Heart right ventricle (tissue), 16 donors: ENCODE measurements at regions not wholly inside any gene's neighbourhood (a gene's known extent, or its start where the extent isn't known, plus 50 kb on each side); places are given as distances from the start of the nearest gene placed in this dataset.

ENCODE experiments used
- ATAC-seq, 8 donors: fragments of 200-7000 bp; cut with Tn5 transposase; one replicate each; pipeline ENCODE4 v1.9.1; 2020; ENCODE audit warnings: mild to moderate bottlenecking in 8 of 8, moderate library complexity in 8 of 8, moderate number of reproducible peaks in 1 of 8
- DNase-seq, 2 donors: peaks; one replicate each; pipeline ENCODE4 v3.0.0-alpha.2; 2020
- H3K27ac ChIP-seq, 10 donors: fragments of 200-600 bp; sonication (generic) in 2 of 10; one replicate each; pipeline versions ENCODE4 v1.5.0 to v1.8.0; 2020 to 2022; ENCODE audit warnings: mild to moderate bottlenecking in 3 of 10
- H3K27me3 ChIP-seq, 7 donors: fragments of 200-600 bp; one replicate each; pipeline ENCODE4 v1.8.0; 2021 to 2022; ENCODE audit warnings: mild to moderate bottlenecking in 2 of 7
- H3K36me3 ChIP-seq, 9 donors: fragments of 200-600 bp; sonication (generic) in 1 of 9; one replicate each; pipeline versions ENCODE4 v1.5.0 to v1.8.0; 2020 to 2022; ENCODE audit warnings: mild to moderate bottlenecking in 2 of 9
- H3K4me1 ChIP-seq, 9 donors: fragments of 200-600 bp; sonication (generic) in 1 of 9; one replicate each; pipeline versions ENCODE4 v1.5.0 to v1.8.0; 2020 to 2022; ENCODE audit warnings: mild to moderate bottlenecking in 4 of 9
- H3K4me3 ChIP-seq, 10 donors: fragments of 200-600 bp; sonication (generic) in 2 of 10; one replicate each; pipeline versions ENCODE4 v1.5.0 to v1.8.0; 2020 to 2022; ENCODE audit warnings: mild to moderate bottlenecking in 7 of 10, moderate library complexity in 2 of 10
- H3K9me3 ChIP-seq, 11 donors: fragments of 200-600 bp in 10 of 11; sonication (generic) in 2 of 11; one replicate each; pipeline versions ENCODE4 v1.5.0 to v1.8.0; 2013 to 2022; ENCODE audit warnings: mild to moderate bottlenecking in 2 of 11, control low read depth in 1 of 11, moderate library complexity in 1 of 11
- whole genome bisulfite sequencing, 2 donors: extraction: QIAGEN DNeasy Blood & Tissue Kit; methylation state at CpG; one replicate each; pipeline ENCODE4 v1.1.7; 2013; ENCODE audit warnings: inconsistent platforms in 1 of 2; 5-methylcytosine and 5-hydroxymethylcytosine counted together
- intact Hi-C, 10 donors: fragments of 100-400 bp; cut with DNase I; formaldehyde crosslinking; loops; one replicate each; pipeline versions ENCODE4 v1.11.1 to v1.14.2; 2022
- TF ChIP-seq, protein P1 (sequence below), 9 donors: fragments of 200-600 bp; sonication (generic) in 2 of 9; IDR thresholded peaks; one replicate each; pipeline versions ENCODE4 v1.5.0 to v1.8.0; 2021 to 2022; ENCODE audit warnings: antibody characterized with exemption in 9 of 9, mild to moderate bottlenecking in 5 of 9, moderate library complexity in 1 of 9
- donor health status: Arrhythmogenic right ventricular cardiomyopathy.
- donor health status: ischemic (EF 13 %, LVEDD 7.1; RV severe dilation, severe dysfunction).
- donor health status: healthy with polysubstance abuse.
- donor health status: DM: no; HTN: yes; CAD: no.
- donor health status: DM: no; HTN: no; CAD: no.
- donor health status: ischemic (EF 25% LVEDD 6.9; RV normal size, moderate dysfunction).
- donor health status: ischemic (EF 25% LVEDD 5.7; RV mildly dilated, moderate dysfunction).
- donor health status: healthy.
- donor health status: DM: yes; HTN: yes; CAD: no.
- donor health status: Ischemic cardiomyopathy.
- donor health status: ischemic (EF 35%, LVEDD 5.7; RV mildly dilated, moderate dysfunction).
- donor health status: nonischemic (EF 11% LVEDD 7.7; RV severe dilation, severe dysfunction).
- donor health status: DM: yes; HTN: yes; CAD: no.
- donor health status: PGD.
- donor health status: ischemic (EF 29% LVEDD 5.4; RV normal size, mild dysfunction).
- donor health status: nonischemic (EF 23%, LVEDD 6.1; RV moderate dilation, normal function).

DNA sequence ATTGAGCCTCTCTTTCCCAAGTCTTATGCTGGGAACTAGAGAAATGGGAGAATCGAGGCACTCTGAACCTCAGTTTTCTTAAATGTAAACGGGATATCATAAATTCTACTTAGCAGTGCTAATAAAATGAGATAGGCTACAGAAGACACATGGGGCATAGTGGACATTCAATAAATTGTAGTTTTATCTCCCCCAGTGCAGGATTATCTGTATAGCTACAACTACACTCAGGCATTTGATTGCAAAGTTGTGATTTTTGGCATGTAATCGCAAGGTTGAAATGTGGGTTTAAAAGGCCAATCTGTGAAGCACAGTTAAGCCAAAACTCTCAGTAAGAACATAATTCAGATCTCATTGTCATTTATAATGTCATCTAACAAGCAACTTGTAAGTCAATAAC lies 413.7 kb upstream of the LMCD1 start:
- intact Hi-C loops, result no loop called here
- TF ChIP-seq, protein P1, sequence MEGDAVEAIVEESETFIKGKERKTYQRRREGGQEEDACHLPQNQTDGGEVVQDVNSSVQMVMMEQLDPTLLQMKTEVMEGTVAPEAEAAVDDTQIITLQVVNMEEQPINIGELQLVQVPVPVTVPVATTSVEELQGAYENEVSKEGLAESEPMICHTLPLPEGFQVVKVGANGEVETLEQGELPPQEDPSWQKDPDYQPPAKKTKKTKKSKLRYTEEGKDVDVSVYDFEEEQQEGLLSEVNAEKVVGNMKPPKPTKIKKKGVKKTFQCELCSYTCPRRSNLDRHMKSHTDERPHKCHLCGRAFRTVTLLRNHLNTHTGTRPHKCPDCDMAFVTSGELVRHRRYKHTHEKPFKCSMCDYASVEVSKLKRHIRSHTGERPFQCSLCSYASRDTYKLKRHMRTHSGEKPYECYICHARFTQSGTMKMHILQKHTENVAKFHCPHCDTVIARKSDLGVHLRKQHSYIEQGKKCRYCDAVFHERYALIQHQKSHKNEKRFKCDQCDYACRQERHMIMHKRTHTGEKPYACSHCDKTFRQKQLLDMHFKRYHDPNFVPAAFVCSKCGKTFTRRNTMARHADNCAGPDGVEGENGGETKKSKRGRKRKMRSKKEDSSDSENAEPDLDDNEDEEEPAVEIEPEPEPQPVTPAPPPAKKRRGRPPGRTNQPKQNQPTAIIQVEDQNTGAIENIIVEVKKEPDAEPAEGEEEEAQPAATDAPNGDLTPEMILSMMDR (IDR thresholded peaks at IDR 0.05), result no peak
- ATAC-seq (no peak), DNase-seq (no peak)
- Histone ChIP-seq H3K4me1 (no peaks in the 10 kb centered on the region), H3K36me3 (no peaks in the 10 kb centered on the region), H3K9me3 (peaks cover 0 to 4% (median 0%) of the 10 kb centered on the region in 11 donors), H3K27me3 (no peaks in the 10 kb centered on the region), H3K4me3 (no peak overlapping the region), H3K27ac (no peak overlapping the region)
- 77 to 79% methylated on average over 3 of the region's 3 CpGs for WGBS, 2 donors

DNA sequence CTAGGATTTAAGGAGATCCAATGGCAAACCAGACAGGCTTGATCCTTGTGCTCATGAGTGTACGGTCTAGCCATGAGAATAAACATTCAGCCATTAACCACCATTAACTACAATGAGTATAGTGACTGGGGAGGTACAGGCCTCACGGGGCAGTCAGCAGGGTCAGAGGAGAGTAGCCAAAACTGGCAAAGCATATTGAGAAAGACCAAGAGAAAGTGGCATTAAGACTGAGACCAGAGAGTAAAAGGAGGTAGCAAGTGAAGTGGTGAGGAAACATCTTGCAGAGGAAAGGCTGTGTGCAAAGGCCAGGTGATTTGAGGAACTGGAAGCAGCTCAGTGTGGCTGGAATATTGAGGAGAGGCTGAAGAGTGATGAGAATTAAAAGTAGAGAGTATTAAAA lies 407.2 kb upstream of the LMCD1 start:
- Histone ChIP-seq H3K27ac (no peak overlapping the region), H3K4me3 (no peak overlapping the region), H3K27me3 (no peaks in the 10 kb centered on the region), H3K36me3 (no peaks in the 10 kb centered on the region), H3K4me1 (no peaks in the 10 kb centered on the region), H3K9me3 (peaks cover 0 to 2% (median 0%) of the 10 kb centered on the region in 11 donors)
- ATAC-seq (no peak), DNase-seq (no peak)
- WGBS, 2 donors, result 84 to 89% methylated on average over 2 of the region's 2 CpGs
- intact Hi-C loops, result no loop called here
- TF ChIP-seq, protein P1 (IDR thresholded peaks at IDR 0.05), result no peak

DNA sequence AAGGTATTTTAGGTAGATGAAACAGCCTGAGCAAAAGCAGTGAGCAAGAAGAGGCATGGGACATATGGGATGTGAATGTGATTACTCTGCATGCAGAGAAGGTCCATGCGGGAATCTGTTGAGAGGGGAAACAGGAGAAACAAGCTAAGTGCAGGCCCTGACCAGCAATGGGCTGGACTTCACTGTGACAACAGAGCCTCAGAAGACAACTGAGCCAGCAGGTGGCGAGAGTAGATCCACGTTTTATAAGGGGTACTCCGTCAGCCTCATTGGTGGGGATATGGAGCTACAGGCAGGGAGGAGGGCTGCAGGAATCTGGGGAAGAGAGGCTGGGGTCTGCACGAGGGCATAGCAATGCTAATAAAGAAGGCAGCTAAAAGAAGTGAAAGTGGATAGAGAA lies 405.9 kb upstream of the LMCD1 start:
- Histone ChIP-seq H3K4me3 (no peak overlapping the region), H3K36me3 (no peaks in the 10 kb centered on the region), H3K27me3 (no peaks in the 10 kb centered on the region), H3K9me3 (no peaks in the 10 kb centered on the region), H3K4me1 (no peaks in the 10 kb centered on the region), H3K27ac (no peak overlapping the region)
- DNase-seq (no peak), ATAC-seq (no peak)
- TF ChIP-seq, protein P1 (IDR thresholded peaks at IDR 0.05), result peak in 1 of 9 donors; percentile 23
- WGBS, 2 donors, result 39 to 43% methylated on average over 5 of the region's 5 CpGs
- intact Hi-C loops, result no loop called here

DNA sequence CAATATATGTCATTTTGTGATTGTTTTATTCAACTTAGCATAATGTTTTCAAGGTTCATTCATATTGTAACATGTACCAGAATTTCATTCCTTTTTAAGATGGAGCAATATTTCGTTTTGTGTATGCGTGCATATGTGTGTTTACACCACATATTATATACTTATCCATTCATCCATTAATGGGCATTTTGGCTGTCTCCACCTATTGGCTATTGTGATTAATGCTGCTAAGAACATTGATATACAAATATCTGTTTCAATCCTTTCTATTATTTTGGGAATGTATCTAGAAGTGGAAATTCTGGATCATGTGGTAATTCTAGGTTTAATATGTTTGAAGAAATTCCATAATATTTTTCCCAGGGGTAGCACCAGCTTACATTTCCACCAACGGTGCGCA lies 403.9 kb upstream of the LMCD1 start:
- H3K27me3 ChIP-seq, result no peaks in the 10 kb centered on the region
- TF ChIP-seq, protein P1 (IDR thresholded peaks at IDR 0.05), result no peak
- DNase-seq (no peak), ATAC-seq (no peak)
- intact Hi-C loops, result no loop called here
- H3K27ac ChIP-seq, result no peak overlapping the region
- no peak overlapping the region for H3K4me3 ChIP-seq
- H3K9me3 ChIP-seq, result no peaks in the 10 kb centered on the region
- 91 to 95% methylated on average over 4 of the region's 4 CpGs for WGBS, 2 donors
- H3K4me1 ChIP-seq, result no peaks in the 10 kb centered on the region
- H3K36me3 ChIP-seq, result no peaks in the 10 kb centered on the region
